DND-41 (cell line): ENCODE measurements at regions not wholly inside any gene's neighbourhood (a gene's known extent, or its start where the extent isn't known, plus 50 kb on each side); places are given as distances from the start of the nearest gene placed in this dataset.
"Not testable (repeated sequence)": the region's sequence is repeated elsewhere in the genome, so short reads cannot be mapped to it uniquely, and the experiment has no call there.

Experiments
- ATAC-seq: fragments of 200-7000 bp; cut with Tn5 transposase; 3 replicates; pipeline ENCODE4 v1.9.1; 2021; ENCODE audit warnings: low read depth; ENCODE audit not compliant: insufficient read depth
- DNase-seq: peaks from one replicate; pipeline ENCODE4 v3.0.0-alpha.2; 2020
- H2AFZ ChIP-seq: 2 replicates; pipeline ENCODE4 v1.6.0; 2012; ENCODE audit warnings: low read depth, low read length
- H3K27ac ChIP-seq: 2 replicates; pipeline ENCODE4 v1.5.1; 2012; ENCODE audit warnings: low read length, inconsistent platforms
- H3K27me3 ChIP-seq: fragments of 200-600 bp; sonication (generic); 2 replicates; pipeline ENCODE4 v1.6.0; 2012; ENCODE audit warnings: low read length, mild to moderate bottlenecking, inconsistent platforms; ENCODE audit not compliant: insufficient read depth, poor library complexity
- H3K36me3 ChIP-seq: 2 replicates; pipeline ENCODE4 v1.5.1; 2012; ENCODE audit warnings: low read length, inconsistent platforms; ENCODE audit not compliant: insufficient read depth
- H3K4me1 ChIP-seq: 2 replicates; pipeline ENCODE4 v1.5.1; 2012; ENCODE audit warnings: mild to moderate bottlenecking, low read length; ENCODE audit not compliant: insufficient read depth
- H3K4me2 ChIP-seq: 2 replicates; pipeline ENCODE4 v1.6.0; 2012; ENCODE audit warnings: mild to moderate bottlenecking, moderate library complexity, low read length, inconsistent platforms; ENCODE audit not compliant: insufficient read depth
- H3K4me3 ChIP-seq, 2 experiments: fragments of 200-600 bp in 1 of 2; shearing (Covaris generic) in 1 of 2; 2 replicates each; pipeline ENCODE4 v1.5.1; 2012 to 2016; ENCODE audit warnings: inconsistent platforms in 2 of 2, low read length in 2 of 2, mild to moderate bottlenecking in 2 of 2, low read depth in 1 of 2, moderate library complexity in 1 of 2
- H3K79me2 ChIP-seq: 2 replicates; pipeline ENCODE4 v1.6.0; 2012; ENCODE audit warnings: low read length, inconsistent platforms; ENCODE audit not compliant: insufficient read depth
- H3K9ac ChIP-seq: 2 replicates; pipeline ENCODE4 v1.6.0; 2012; ENCODE audit warnings: low read depth, mild to moderate bottlenecking, inconsistent platforms, low read length, moderate library complexity
- H3K9me3 ChIP-seq: 2 replicates; pipeline ENCODE4 v1.5.1; 2012; ENCODE audit warnings: low read length, moderate library complexity, mild to moderate bottlenecking, inconsistent platforms; ENCODE audit not compliant: insufficient read depth, severe bottlenecking
- H4K20me1 ChIP-seq: 2 replicates; pipeline ENCODE4 v1.6.0; 2012; ENCODE audit warnings: low read length; ENCODE audit not compliant: insufficient read depth

GRCh38 chr1:243049716-243050115, 205.4 kb downstream of the CEP170 start:
- H3K79me2 ChIP-seq, H3K36me3 ChIP-seq, H3K27me3 ChIP-seq, ATAC-seq, H3K4me2 ChIP-seq, H3K9me3 ChIP-seq, H4K20me1 ChIP-seq, H3K4me1 ChIP-seq, H3K9ac ChIP-seq, DNase-seq, H3K4me3 ChIP-seq, H2AFZ ChIP-seq, H3K27ac ChIP-seq: not testable (repeated sequence)

- ATAC-seq, DNase-seq, H3K9me3 ChIP-seq, H3K4me2 ChIP-seq, H4K20me1 ChIP-seq, H2AFZ ChIP-seq, H3K27ac ChIP-seq, H3K36me3 ChIP-seq, H3K27me3 ChIP-seq, H3K9ac ChIP-seq, H3K4me1 ChIP-seq, H3K4me3 ChIP-seq, H3K79me2 ChIP-seq: not testable (repeated sequence)
Observed at GRCh38 chr1:243021365-243021764, 233.7 kb downstream of the CEP170 start.

- not testable (repeated sequence) for H3K4me3 ChIP-seq, H3K9ac ChIP-seq, H2AFZ ChIP-seq, H3K27ac ChIP-seq, H3K36me3 ChIP-seq, H3K9me3 ChIP-seq, H3K4me1 ChIP-seq, H3K27me3 ChIP-seq, ATAC-seq, H4K20me1 ChIP-seq, H3K79me2 ChIP-seq, H3K4me2 ChIP-seq
- peak; percentile 73 for DNase-seq
Observed at GRCh38 chr1:243019030-243019635, 235.9 kb downstream of the CEP170 start.

GRCh38 chr1:243010719-243011118, 244.4 kb downstream of the CEP170 start:
- peak; percentile 45 for DNase-seq
- not testable (repeated sequence) for H3K36me3 ChIP-seq, H3K9me3 ChIP-seq, H3K9ac ChIP-seq, H3K79me2 ChIP-seq, H2AFZ ChIP-seq, H4K20me1 ChIP-seq, ATAC-seq, H3K27ac ChIP-seq, H3K4me3 ChIP-seq, H3K27me3 ChIP-seq, H3K4me2 ChIP-seq, H3K4me1 ChIP-seq

GRCh38 chr1:243001003-243001402, 254.1 kb downstream of the CEP170 start:
- H4K20me1 ChIP-seq, H3K4me2 ChIP-seq, H3K9me3 ChIP-seq, H3K27ac ChIP-seq, H3K9ac ChIP-seq, H3K4me1 ChIP-seq, H3K79me2 ChIP-seq, ATAC-seq, DNase-seq, H3K36me3 ChIP-seq, H2AFZ ChIP-seq, H3K4me3 ChIP-seq, H3K27me3 ChIP-seq: not testable (repeated sequence)

GRCh38 chr1:242992776-242993175, 262.3 kb downstream of the CEP170 start:
- H3K9ac ChIP-seq: not testable (repeated sequence)

GRCh38 chr1:242985096-242985495, 270.0 kb downstream of the CEP170 start:
- not testable (repeated sequence) for H3K36me3 ChIP-seq, H3K4me2 ChIP-seq, H2AFZ ChIP-seq, H3K9ac ChIP-seq, H3K79me2 ChIP-seq, H3K9me3 ChIP-seq, DNase-seq, H3K27ac ChIP-seq, H3K4me1 ChIP-seq, H3K27me3 ChIP-seq, H3K4me3 ChIP-seq, H4K20me1 ChIP-seq, ATAC-seq

More at GRCh38 chr1:242992776-242993175, 262.3 kb downstream of the CEP170 start:
- not testable (repeated sequence) for H4K20me1 ChIP-seq, H3K27ac ChIP-seq, ATAC-seq, H2AFZ ChIP-seq, H3K4me3 ChIP-seq, H3K27me3 ChIP-seq, DNase-seq, H3K36me3 ChIP-seq, H3K4me1 ChIP-seq, H3K4me2 ChIP-seq, H3K9me3 ChIP-seq, H3K79me2 ChIP-seq

- H3K27ac ChIP-seq, H2AFZ ChIP-seq, H3K9ac ChIP-seq, H3K4me2 ChIP-seq, H3K4me1 ChIP-seq, ATAC-seq, H4K20me1 ChIP-seq, H3K79me2 ChIP-seq, H3K27me3 ChIP-seq, DNase-seq, H3K4me3 ChIP-seq, H3K36me3 ChIP-seq, H3K9me3 ChIP-seq: not testable (repeated sequence)
Observed at GRCh38 chr1:242973341-242973740, 281.7 kb downstream of the CEP170 start.
